Activated naive CD8-positive, alpha-beta T cell treated with anti-CD3 and anti-CD28 coated beads for 36 hours (primary cell): ENCODE measurements at regions not wholly inside any gene's neighbourhood (a gene's known extent, or its start where the extent isn't known, plus 50 kb on each side); places are given as distances from the start of the nearest gene placed in this dataset.
"Not testable (repeated sequence)": the region's sequence is repeated elsewhere in the genome, so short reads cannot be mapped to it uniquely, and the experiment has no call there.

Experiments
- DNase-seq: peaks from one replicate; pipeline ENCODE4 v3.0.0; 2021
- H3K27ac Mint-ChIP-seq: one replicate; pipeline ENCODE4 v1.8.0; 2022; ENCODE audit warnings: mild to moderate bottlenecking, moderate library complexity, mixed read lengths
- H3K27me3 Mint-ChIP-seq: one replicate; pipeline ENCODE4 v1.8.0; 2022; ENCODE audit warnings: mild to moderate bottlenecking, mixed read lengths
- H3K36me3 Mint-ChIP-seq: one replicate; pipeline ENCODE4 v1.8.0; 2021; ENCODE audit warnings: mild to moderate bottlenecking, mixed read lengths
- H3K4me1 Mint-ChIP-seq: one replicate; pipeline ENCODE4 v1.8.0; 2021; ENCODE audit warnings: mixed read lengths
- H3K4me3 Mint-ChIP-seq: one replicate; pipeline ENCODE4 v1.8.0; 2022; ENCODE audit warnings: mild to moderate bottlenecking, moderate library complexity, mixed read lengths
- H3K9me3 Mint-ChIP-seq: one replicate; pipeline ENCODE4 v1.8.0; 2022; ENCODE audit warnings: mixed read lengths

DNA sequence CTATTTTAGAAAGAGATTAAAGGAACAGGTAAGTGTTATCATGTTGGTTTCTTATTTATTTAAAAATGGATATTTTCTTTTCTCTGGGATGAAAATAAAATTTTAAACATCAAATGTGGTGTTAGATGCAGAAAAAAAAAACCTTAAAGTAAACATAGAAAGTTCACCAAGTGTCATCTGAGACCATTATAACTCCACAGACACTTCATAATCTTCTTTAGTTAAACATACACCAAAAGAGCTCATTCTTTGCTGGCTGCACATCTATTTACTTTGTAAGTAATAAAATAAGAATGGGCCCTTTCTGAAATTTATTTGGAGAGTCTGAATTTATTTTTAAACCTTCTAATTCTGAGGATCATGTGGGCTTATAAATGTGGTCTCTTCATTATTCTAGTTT lies 460.7 kb upstream of the CTSO start:
- H3K9me3 Mint-ChIP-seq, result peaks cover under 1% of the 10 kb centered on the region
- H3K4me3 Mint-ChIP-seq, result no peak overlapping the region
- H3K36me3 Mint-ChIP-seq, result no peaks in the 10 kb centered on the region
- no peak for DNase-seq
- H3K27me3 Mint-ChIP-seq, result no peaks in the 10 kb centered on the region
- H3K27ac Mint-ChIP-seq, result no peak overlapping the region
- H3K4me1 Mint-ChIP-seq, result no peaks in the 10 kb centered on the region

DNA sequence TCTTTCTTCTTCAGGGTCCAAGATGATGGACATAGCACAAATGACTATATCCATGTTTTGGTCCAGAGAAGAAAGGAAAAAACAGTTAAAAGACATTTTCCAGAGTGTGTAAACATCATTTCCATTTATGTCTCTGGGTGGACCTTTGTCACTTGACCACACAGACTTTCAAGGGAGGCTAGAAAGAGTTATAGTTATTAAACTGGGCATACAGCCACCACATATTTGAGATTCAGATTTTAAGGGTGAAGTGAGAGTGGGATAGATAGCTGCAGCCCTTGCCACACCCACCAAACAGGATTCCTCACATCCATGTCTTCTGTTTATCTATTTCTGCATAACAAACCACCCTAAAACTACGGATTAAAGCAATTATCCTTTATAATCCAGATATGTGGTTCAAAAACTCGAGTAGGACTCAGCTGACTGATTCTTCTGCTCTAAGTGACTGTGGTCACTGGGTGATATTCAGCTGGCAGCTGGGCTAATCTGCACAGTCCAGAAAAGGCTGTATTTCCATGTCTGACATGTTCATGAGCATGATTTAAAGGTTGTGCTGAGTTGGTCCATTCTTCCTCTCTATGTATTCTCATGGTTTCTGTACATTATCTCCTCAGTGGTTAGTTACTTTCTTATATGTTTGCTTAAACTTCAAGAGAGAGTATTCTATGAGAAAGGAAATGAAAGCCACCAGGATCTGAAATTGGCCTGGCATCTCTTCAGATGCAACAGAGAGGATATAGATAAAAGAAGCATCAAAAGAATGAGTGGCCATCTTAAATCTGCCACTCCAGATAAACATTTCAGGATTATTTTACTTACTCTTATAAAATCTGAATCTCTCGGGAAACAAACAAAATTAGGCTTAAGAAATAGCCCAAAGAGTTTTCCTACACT lies 459.8 kb upstream of the CTSO start:
- H3K9me3 Mint-ChIP-seq, result peaks cover 1% of the 10 kb centered on the region
- H3K4me3 Mint-ChIP-seq, result no peak overlapping the region

DNA sequence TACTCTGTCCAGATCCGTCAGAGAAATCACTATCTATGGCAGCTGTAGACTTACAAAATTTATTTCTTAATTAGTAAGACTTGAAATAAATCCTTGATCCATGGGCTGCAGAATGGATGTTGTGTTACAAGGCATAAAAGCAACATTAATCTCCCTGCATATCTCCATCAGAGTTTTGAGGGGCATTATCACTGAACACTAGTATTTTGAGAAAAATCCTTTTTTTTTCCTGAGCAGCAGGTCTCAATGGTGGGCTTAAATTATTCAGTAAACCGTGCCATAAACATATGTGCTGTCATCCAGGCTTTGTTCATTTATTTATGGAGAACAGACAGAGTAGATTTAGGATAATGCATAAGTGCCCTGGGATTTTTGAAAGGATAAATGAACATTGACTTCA lies 457.9 kb upstream of the CTSO start:
- DNase-seq, result no peak
- H3K4me3 Mint-ChIP-seq, result no peak overlapping the region
- no peak overlapping the region for H3K27ac Mint-ChIP-seq
- no peaks in the 10 kb centered on the region for H3K36me3 Mint-ChIP-seq
- no peaks in the 10 kb centered on the region for H3K4me1 Mint-ChIP-seq
- H3K9me3 Mint-ChIP-seq, result peaks cover 2% of the 10 kb centered on the region
- no peaks in the 10 kb centered on the region for H3K27me3 Mint-ChIP-seq

More for the DNA sequence above, 459.8 kb upstream of the CTSO start:
- no peak for DNase-seq
- no peaks in the 10 kb centered on the region for H3K36me3 Mint-ChIP-seq
- no peaks in the 10 kb centered on the region for H3K4me1 Mint-ChIP-seq
- H3K27ac Mint-ChIP-seq, result no peak overlapping the region
- H3K27me3 Mint-ChIP-seq, result no peaks in the 10 kb centered on the region

DNA sequence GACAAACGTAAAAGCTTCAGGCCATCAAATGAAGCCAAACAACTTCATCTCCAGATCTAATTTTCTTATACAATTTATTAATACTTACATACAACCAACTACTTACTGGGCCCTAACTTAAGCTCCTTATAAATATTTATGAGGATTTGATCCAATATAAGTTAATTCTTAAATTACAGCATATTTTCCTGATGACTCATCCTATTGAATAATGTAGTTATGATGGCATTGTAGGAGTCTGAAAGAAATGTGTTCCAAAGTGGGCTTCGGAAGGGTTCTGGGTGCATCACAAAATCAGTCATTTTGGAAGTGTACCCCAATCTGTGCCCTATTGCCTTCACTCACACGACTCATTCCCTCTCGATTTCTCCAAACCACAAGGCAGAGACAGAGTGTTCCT lies 455.1 kb upstream of the CTSO start:
- no peak overlapping the region for H3K27ac Mint-ChIP-seq
- no peaks in the 10 kb centered on the region for H3K27me3 Mint-ChIP-seq
- H3K4me1 Mint-ChIP-seq, result no peaks in the 10 kb centered on the region
- H3K9me3 Mint-ChIP-seq, result peaks cover 8% of the 10 kb centered on the region
- H3K4me3 Mint-ChIP-seq, result no peak overlapping the region
- no peaks in the 10 kb centered on the region for H3K36me3 Mint-ChIP-seq
- no peak for DNase-seq

DNA sequence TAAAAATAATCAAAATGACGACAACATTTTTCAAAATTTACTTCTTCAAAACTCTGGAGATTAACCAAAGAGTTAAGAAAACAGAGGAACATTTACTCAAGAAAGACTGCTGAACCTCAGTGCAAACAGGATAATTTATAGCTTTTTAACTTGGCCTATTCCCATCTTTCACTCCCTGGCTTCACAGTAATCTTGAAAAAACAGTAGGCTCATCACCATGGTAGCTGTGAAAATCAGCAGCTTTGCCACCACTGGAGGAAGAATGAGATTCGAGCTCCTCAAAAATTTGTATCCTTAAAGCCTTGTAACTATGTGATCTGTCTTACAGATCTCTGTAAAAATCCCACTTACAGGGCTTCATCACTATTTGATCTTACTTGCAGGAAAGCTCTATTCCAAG lies 447.7 kb upstream of the CTSO start:
- H3K36me3 Mint-ChIP-seq, result no peaks in the 10 kb centered on the region
- no peak overlapping the region for H3K4me3 Mint-ChIP-seq
- no peak overlapping the region for H3K27ac Mint-ChIP-seq
- DNase-seq, result no peak
- peaks cover 8% of the 10 kb centered on the region for H3K9me3 Mint-ChIP-seq
- no peaks in the 10 kb centered on the region for H3K27me3 Mint-ChIP-seq
- no peaks in the 10 kb centered on the region for H3K4me1 Mint-ChIP-seq

DNA sequence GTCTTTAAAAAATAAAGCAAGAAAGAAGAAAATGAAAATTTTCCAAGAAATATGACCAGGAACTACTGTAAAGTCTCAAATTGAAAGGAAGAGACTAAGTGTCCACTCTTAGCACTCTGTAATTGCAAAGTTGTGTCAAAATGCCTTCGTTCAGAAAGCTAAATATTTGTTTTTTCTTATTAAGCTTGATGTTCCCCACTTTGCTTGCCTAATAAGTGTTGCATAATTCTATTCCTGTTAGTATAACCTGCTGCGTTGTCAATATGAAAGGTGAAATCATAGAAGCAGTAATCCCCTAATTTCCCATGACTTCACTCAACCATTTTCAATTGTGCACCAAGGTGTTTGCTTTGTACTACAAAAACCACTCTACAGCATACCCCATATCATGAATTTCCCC lies 442.9 kb upstream of the CTSO start:
- Mint-ChIP-seq H3K9me3 (no peaks in the 10 kb centered on the region), H3K36me3 (no peaks in the 10 kb centered on the region), H3K27ac (no peak overlapping the region), H3K27me3 (no peaks in the 10 kb centered on the region), H3K4me3 (no peak overlapping the region), H3K4me1 (no peaks in the 10 kb centered on the region)
- DNase-seq, result no peak

DNA sequence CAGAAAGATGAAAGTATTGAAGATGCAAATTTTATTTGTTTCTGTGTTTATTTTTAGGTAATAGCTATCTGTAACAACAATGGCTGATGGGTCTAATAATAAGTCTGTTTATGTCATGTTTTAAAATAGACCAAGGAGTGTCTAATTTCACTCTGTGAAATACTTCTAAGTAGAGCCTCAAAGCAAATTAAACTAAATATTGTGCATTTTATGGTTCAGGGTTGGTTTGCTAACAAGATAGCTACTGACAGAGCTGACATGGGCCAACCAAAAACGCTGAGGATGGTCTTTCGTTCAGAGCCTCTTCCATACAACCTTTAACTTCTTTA lies 437.6 kb upstream of the CTSO start:
- Mint-ChIP-seq H3K27me3 (no peaks in the 10 kb centered on the region), H3K4me1 (no peaks in the 10 kb centered on the region), H3K9me3 (no peaks in the 10 kb centered on the region), H3K36me3 (no peaks in the 10 kb centered on the region), H3K27ac (no peak overlapping the region), H3K4me3 (no peak overlapping the region)
- no peak for DNase-seq

DNA sequence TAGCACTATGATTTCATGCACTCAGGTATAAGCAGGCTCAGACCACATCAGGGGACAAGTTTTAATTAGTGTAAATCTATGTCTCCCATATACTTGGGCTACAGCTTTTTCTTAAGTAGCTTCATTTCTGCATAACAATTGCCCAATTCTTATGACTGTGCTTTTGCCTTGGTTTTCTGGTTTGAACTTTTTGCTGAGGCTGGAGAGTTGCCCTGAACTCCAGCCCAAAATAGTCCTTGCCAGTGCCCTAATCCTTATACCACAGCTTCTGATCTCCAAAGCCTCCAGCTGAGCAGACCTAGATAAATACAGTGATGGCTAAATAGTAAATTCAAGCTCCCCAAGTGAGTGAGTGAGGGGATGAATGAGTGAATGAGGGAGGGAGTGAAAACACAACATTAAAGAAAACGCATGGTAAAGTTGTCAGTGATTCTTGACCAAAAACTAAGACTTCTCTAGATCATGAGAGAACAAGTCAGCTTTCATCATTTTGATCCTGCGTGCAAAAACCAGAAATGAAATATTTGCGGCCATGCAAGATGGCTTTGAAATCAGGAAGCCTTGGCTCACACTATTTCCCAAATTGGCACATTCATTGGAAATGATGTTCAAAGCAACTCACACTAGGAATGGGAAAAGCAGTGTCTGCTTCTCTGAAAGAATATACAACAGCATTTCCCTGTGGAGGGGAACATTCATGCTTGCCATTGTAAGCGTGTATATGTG lies 437.1 kb upstream of the CTSO start:
- H3K4me3 Mint-ChIP-seq, result no peak overlapping the region
- no peaks in the 10 kb centered on the region for H3K36me3 Mint-ChIP-seq

DNA sequence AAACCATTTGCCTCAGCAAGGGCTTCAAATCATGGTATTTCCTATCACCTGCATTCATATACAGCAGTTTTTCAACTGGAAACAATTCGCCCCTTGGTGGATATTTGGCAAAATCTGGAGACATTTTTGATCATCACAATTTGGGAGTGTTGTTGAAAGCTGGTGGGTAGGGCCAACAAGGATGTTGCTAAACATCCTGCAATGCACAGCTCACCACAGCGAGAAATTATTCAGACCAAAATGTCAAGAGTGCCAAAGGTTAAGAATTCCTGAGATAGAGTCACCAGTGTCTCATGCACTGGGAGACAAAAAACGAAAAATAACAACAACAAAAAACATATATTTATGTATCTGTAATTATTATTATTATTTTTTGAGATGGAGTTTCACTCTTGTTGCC lies 435.2 kb upstream of the CTSO start:
- H3K27me3 Mint-ChIP-seq, result no peaks in the 10 kb centered on the region
- no peaks in the 10 kb centered on the region for H3K9me3 Mint-ChIP-seq
- no peaks in the 10 kb centered on the region for H3K36me3 Mint-ChIP-seq
- DNase-seq, result no peak
- no peak overlapping the region for H3K27ac Mint-ChIP-seq
- H3K4me3 Mint-ChIP-seq, result no peak overlapping the region
- no peaks in the 10 kb centered on the region for H3K4me1 Mint-ChIP-seq

More for the DNA sequence above, 437.1 kb upstream of the CTSO start:
- no peaks in the 10 kb centered on the region for H3K4me1 Mint-ChIP-seq
- no peak overlapping the region for H3K27ac Mint-ChIP-seq
- no peak for DNase-seq
- no peaks in the 10 kb centered on the region for H3K9me3 Mint-ChIP-seq
- H3K27me3 Mint-ChIP-seq, result no peaks in the 10 kb centered on the region

DNA sequence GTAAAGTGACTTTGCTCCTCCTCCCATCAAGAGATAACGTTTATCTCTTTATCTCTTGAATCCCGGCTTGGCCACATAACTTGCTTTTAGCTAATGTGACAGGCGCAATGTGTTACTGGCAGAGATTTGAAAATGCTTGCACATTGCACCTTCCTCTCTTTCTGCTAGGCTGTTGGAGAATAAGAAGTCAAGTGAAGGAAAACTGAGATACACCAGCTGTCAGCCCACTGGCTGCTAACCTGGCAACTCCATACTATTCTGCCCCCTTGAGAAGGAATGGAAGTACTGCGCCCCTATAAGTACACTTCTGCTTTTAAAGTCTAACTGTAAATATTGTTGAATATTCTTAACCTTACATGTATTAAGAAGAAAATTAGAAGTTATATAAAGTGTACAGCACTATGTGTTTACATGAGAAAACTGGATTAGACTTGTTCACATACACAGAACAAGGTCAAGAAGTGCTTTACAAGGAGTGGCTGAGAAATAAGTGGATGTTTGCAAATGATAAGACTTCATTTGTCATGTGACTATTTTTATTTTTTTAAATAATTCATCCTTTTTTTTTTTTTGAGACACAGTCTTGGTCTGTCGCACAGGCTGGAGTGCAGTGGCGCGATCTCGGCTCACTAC lies 424.5 kb upstream of the CTSO start:
- no peak for DNase-seq
- no peaks in the 10 kb centered on the region for H3K27me3 Mint-ChIP-seq
- H3K27ac Mint-ChIP-seq, result no peak overlapping the region
- H3K4me3 Mint-ChIP-seq, result no peak overlapping the region
- no peaks in the 10 kb centered on the region for H3K4me1 Mint-ChIP-seq
- no peaks in the 10 kb centered on the region for H3K36me3 Mint-ChIP-seq
- H3K9me3 Mint-ChIP-seq, result no peaks in the 10 kb centered on the region

DNA sequence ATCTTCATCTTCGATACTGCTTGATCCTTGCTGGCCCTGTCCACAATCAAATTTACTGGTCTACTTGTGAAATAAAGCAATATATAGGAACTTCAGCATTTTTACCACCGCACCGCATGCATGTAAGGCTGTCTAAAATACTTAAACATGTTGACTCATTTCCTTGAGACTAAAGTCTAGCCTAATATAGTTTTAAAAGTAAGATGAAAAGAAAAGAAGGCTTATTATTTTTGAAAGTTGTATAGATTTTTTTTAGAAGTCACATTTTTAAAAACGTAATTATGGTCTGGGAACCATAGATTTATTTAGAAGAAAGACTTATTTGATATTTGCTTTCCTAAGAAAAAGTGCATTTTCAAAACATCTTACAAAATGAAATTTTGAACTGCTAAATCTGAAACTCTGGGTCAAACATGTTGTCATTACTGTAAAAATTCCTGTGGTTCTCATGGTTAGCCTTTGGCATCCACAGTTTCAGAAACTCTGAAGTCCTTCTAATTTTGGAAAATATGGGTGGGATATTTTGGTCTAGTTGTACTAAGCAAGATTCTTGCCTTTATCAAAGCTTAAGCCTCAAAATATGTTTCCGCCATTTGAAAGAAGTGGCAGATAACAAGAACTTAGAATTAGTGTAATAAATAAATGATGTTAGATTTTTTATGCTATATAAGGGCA lies 423.5 kb upstream of the CTSO start:
- Mint-ChIP-seq H3K9me3 (no peaks in the 10 kb centered on the region), H3K27me3 (no peaks in the 10 kb centered on the region), H3K4me1 (no peaks in the 10 kb centered on the region), H3K4me3 (no peak overlapping the region), H3K36me3 (no peaks in the 10 kb centered on the region), H3K27ac (no peak overlapping the region)
- no peak for DNase-seq

DNA sequence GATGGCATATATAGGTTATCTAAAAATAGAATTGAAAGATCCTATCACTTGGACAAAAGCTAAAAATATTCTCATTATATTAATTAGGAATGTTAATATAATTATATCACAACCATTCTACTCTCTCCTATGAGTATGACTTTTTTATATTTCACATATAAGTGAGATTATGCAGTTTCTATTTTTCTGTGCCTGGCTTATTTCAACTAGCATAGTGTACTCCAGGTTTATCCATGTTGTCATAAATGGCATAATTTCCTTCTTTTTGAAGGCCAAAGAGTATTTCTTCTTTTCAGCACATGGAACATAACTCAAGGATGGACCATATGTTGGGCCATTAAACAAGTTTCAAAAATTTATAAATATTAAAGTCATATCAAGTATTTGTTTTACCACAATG lies 421.2 kb upstream of the CTSO start:
- H3K4me3 Mint-ChIP-seq, result no peak overlapping the region
- no peaks in the 10 kb centered on the region for H3K36me3 Mint-ChIP-seq
- H3K9me3 Mint-ChIP-seq, result no peaks in the 10 kb centered on the region
- DNase-seq, result no peak
- no peaks in the 10 kb centered on the region for H3K4me1 Mint-ChIP-seq
- H3K27me3 Mint-ChIP-seq, result no peaks in the 10 kb centered on the region
- H3K27ac Mint-ChIP-seq, result no peak overlapping the region

DNA sequence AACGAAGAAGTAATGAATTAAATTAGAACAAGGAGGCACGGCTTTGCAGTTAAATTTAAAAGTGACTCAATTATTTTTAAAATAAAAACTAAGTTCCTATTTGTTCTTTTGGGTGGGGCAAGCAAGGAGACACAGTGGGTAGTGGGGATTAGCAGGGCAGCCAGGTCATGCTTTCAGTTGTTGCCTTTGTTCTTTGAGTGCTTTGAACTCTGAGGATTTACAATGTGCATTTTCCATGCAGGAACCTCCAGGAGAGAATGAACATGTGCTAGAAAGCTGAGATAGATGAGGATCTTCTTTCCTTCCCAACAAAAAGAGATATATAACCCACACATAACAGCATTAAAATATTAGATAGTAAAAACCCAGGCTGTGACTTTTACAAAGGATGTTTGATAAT lies 420.4 kb upstream of the CTSO start:
- no peaks in the 10 kb centered on the region for H3K36me3 Mint-ChIP-seq

DNA sequence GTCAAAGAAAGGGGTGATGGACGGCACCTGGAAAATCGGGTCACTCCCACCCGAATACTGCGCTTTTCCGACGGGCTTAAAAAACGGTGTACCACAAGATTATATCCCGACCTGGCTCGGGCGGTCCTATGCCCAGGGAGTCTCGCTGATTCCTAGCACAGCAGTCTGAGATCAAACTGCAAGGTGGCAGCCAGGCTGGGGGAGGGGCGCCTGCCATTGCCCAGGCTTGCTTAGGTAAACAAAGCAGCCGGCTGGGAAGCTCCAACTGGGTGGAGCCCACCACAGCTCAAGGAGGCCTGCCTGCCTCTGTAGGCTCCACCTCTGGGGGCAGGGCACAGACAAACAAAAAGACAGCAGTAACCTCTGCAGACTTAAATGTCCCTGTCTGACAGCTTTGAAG lies 413.8 kb upstream of the CTSO start:
- not testable (repeated sequence) for H3K4me1 Mint-ChIP-seq, H3K4me3 Mint-ChIP-seq, H3K36me3 Mint-ChIP-seq, H3K27me3 Mint-ChIP-seq, H3K27ac Mint-ChIP-seq, DNase-seq, H3K9me3 Mint-ChIP-seq

More for the DNA sequence above, 420.4 kb upstream of the CTSO start:
- no peak for DNase-seq
- Mint-ChIP-seq H3K9me3 (no peaks in the 10 kb centered on the region), H3K4me3 (no peak overlapping the region), H3K27me3 (no peaks in the 10 kb centered on the region), H3K27ac (no peak overlapping the region), H3K4me1 (no peaks in the 10 kb centered on the region)

DNA sequence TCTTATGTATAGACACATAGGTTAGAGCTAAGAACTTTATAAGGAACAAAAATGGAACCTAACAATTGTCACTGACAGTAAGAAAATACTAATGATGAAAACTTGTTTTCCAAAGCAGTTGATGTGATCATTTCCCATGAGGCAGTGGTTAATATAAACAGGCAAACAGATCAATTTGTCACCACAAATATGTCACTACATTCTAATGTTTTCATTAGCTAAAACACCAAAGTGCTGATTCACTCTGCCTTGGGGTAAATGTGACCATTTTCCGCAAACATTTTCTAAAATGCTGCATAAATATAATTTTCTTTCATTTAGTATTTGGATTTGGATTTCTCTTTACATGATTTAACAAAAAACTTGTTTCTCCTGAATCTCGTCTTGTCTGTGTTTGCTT lies 408.9 kb upstream of the CTSO start:
- Mint-ChIP-seq H3K4me1 (no peaks in the 10 kb centered on the region), H3K27me3 (no peaks in the 10 kb centered on the region), H3K36me3 (no peaks in the 10 kb centered on the region), H3K27ac (no peak overlapping the region), H3K9me3 (peaks cover 1% of the 10 kb centered on the region), H3K4me3 (no peak overlapping the region)
- DNase-seq, result no peak
